HG03103 (cell line): ENCODE measurements at regions not wholly inside any gene's neighbourhood (a gene's known extent, or its start where the extent isn't known, plus 50 kb on each side); places are given as distances from the start of the nearest gene placed in this dataset.

Experiments used
- ATAC-seq: cut with Tn5 transposase; IDR thresholded peaks from one replicate; pipeline ENCODE4 v1.9.1; 2021; ENCODE audit warnings: low read depth; ENCODE audit not compliant: unreplicated experiment

DNA sequence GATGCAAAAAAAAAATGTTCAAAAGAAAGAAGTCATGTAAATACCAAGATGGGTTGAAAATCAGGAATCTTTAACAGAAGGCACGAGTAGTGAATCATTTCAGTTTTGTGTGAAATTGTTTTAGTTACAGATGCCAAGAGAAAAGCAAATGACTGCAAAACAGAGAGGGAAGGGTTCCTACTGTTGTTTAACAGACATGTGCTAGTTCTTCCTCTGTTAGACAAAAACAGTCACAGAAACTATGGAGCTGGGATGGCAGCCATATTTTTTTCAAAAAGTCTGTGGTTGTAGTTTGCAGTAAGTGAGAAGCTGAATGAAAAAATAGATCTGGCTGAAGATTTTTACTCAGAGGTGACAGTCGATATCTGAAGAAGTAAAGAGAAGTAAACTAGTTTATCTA is 511.9 kb downstream of the ZIC1 start:
- ATAC-seq = no peak

DNA sequence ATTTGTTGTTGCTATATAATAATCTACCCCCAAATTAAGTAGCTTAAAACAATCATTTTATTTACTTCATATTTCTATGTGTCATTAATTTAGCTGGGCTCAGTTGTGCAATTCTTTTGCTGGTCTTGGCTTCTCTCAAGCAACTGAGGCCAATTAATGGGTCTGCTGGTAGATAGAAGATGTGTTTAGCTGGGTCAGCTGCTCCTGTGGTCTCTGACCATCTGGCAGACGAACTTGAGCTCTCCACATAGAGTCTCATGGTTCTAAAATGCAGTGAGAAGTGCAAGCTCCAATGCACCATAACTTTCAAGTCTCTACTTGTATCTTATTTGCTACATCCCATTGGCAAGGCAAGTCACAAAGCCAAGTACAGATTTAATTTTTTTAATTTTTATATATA is 515.6 kb downstream of the ZIC1 start:
- no peak for ATAC-seq

DNA sequence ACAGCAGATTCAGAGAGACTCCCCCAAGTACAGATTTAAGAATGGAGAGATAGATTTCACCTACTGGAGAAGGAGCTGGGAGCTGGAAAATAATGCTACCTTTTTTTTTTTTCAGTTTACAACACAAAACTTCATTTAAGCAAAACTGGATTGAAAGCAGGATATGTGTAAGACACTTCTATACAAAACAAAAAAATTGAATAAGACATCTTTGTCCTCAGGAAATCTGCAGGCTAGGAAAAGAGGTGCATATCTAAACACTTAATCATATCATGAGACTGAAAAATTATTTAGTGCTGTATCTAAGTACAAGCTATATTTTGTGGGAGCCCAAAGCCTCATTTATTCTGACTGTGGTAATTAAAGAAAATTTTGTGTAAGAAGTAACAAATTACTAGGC is 516.1 kb downstream of the ZIC1 start:
- ATAC-seq = no peak

DNA sequence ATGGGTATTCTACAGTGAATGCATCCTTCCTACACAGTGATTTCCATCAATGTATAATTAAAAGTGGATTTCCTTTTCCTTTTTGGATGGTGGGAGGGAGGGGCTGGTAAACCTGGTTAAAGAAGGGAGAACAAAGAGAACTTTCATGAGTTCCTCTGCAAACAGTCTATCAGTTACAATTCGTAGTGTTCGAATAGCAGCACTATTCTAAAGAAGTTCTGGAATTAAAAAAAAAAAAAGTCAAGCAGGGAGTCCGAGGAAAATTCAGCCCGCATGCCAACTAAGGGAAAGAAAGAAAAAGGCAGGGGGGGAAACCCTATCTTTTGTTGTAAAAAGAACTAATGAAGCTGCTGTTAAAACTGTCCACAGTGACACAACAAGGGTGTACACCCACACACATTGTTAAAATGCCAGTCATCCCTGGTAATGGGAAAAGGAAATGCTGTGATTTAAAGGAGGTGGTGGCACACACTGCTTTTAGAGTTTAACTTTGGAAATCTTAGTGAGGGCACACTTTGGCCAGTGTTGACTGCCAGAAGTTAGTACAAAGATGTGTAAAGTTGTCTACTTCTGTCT is 521.2 kb downstream of the ZIC1 start:
- ATAC-seq = no peak

DNA sequence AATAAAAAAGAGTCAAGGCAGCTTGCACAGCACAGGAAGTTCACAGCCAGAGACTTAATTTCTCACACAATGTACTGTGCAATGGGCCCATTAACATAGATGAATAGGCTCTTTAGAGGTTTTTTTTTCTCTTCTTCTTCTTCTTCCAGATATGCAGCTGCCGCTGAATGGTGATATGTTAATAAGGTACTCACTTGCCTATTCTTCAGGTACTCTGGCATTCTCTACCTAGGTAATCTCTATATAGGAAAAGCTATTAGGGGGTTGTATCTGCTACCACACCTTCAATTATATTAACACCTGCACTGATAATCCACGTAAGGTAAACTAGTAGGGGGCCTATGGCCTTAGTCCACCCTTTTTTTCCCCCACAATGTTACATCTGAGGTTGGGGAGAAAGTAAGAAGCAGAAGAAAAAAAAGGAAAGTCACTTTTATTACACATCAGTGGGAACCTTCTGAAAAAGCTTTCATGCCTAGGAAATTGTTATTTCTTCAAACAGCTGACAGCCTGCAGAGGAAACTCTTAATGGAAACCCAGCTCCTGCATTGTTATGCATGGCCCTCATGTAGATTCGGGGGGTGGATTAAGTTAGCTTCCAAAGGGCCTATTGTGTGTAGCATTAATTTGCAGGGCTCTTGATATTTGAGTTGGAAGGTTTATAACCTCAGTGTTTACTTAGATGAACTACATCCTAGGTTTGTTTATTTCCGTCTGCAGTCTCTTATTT is 525.5 kb downstream of the ZIC1 start:
- ATAC-seq = no peak

DNA sequence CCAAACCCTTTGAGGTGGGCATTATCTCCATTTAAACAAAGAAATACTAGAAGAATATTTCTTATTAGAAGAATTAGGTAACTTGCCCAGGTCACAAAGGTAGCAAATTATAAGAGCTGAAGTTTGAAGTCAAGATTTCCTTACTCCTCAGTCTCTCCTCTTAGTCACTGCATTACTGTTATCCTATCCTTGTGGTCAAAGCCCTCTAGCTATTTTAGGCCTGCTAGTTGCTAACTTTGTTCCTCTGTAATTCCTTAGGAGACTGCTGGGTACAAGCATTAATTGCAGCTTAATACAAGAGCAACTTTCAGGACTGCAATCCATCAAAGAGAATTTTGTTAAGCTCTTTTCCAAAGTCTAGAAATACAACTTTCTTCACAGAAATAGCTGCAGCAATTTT is 528.2 kb downstream of the ZIC1 start:
- ATAC-seq = no peak

DNA sequence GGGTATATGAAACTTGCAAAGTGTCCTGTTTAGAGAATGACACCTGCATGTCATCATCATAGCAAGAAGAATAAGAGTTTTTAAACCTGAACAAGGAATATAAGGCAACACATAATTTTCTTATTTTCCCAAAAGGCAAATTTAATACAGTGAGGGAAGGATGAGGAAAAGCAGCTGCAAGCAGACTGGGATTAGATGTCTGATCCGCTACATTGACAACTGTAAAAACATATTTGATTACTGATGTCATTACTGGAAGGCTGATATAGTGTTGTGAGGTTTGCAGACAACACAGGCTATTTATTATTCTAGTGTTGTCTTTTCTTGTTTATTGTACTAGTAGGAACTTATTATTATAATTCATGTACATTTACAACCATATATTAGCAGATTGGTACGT is 528.7 kb downstream of the ZIC1 start:
- ATAC-seq = no peak

DNA sequence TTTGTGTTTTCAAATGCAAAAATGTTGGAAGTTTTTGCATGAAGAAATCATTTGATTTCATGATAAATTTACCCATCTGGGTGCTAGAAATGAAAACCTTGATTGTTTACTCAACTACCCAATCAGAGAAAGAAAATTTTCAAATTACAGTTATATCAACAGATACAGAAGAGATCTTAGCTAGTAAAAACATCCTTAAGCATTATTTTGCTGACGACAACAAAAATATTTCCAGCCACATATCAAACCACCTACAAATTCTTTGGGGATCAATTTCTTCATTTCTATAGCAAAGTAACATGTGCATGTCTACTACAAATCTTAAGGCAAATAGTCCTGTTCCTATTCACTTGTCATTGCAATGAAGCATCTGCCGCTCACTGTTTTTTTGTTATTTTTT is 530.3 kb downstream of the ZIC1 start:
- ATAC-seq = no peak

DNA sequence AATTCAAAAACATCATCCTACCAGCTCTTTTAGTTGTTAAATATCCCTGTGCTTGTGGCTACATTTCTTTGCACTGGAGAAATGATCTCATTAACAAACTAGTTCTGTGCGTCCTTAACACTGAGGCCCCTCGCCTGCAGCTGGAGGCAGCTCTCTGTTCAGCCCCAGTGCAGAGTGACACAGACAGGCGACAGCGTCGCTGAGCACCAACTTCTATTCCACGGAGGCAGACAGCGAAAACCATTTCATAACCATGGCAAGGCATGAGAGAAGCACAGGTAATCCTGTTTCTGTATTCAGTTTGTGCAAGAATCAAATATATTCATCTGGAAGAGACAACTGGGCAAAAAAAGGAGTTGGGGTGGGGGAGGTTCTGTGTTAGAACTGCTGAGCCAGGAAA is 530.7 kb downstream of the ZIC1 start:
- no peak for ATAC-seq

DNA sequence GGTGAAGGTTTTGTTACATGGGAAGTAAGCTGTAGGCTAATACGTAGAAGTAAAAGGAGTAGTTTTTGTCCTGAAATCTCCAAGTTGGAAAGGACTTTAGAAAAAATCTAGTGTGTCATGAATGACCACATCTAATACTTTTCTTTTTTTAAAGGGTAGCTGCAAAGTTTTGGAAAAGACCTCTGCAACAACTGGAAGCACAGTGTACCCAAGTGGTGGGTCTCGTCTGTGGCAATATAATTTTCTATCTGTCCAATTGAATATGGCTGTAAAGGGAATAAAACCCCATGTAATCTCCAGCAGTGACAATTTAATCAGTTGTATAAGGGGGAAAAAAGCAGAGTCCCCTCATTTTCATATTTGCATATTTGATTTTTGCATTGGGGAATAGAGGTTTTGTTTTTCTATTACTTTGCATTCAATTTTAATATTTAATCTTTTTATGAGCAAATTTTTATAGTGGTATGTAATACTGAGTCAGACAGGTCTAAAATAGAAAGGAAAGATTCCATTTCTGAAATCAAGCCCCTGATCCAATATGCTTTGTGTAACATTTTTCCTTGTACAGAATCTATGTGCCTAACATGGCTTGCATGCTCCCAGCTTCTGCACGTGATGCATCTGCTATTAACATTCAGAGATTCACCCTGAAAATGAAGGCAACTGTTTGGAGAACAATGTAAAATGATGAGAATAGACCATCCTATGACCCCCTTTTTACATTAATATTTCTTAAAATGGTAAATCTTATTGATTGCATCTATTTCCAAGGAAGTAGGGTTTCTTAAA is 531.4 kb downstream of the ZIC1 start:
- no peak for ATAC-seq

DNA sequence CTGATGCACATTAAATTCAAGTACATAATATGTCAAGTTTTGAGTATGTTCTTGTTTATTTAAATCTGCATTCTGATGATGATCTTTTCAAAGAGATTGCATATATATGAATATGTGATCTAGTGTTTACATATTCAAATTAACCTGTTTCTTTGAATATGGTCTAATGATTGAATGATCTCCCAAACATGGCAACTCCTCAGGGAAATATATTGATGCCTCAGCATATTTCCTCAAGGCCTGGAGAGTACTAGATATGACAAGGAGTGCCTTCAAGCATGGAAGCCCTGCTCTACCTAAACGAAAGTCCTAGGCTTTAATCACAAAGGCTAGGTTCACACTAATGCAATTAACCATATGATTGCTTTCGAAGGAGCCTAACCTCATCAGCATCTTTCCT is 532.8 kb downstream of the ZIC1 start:
- no peak for ATAC-seq

DNA sequence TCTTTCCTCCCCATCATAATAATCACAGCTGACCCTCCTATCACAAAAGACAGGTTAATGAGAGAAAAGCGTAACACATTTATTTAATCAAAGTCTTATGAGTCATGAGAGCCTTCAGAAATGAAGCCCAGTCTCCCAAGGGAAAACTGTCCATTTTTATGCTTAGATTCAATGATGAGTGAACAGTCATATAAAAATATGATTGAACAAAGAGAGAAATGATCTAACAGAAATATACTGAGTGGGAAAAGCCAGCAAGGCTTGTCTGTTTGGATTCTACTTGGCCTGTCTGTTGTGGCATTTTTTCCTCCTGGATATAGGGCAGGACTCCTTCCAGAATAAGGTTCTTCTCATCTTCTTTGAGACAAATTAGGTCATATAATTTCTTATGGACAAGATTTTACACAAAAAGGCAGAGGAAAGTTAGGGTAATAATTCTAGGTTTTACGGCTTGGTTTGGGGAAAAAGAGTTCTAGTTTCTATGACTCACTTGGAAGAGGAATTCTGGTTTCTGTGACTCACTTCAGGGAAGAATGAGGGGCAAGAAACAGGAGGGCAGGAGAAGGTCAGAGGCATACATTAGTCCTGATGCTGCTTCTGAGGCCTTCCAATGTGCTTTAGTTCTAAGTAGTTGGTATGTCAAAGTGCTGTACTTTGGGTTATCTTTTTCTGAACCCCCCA is 534.2 kb downstream of the ZIC1 start:
- ATAC-seq = no peak

DNA sequence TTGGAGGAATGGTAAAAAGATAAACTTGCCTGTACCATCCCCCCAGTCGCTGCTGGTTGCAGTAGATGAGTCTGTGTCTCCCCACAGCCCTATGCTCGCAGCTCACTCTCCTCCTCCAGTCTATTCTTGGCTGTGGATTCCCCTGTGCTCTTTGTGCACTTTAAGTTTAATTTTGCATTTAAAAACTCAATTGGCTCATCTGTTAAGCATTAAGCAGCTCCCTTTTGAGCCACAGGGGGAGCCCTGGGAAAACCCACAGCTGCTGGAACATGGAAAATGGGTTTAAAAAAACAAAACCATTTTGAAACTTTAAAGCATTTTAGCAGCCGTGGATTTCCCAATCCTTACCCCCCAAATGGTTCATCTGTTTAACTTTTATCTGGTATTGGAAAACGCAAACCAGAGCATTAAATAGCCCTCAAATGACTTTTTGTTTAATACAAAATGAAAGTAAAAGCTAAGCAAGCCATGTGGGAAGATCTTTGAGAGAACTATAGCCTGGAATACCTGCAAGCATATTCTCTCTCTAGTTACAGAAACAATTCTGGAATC is 536.9 kb downstream of the ZIC1 start:
- ATAC-seq = no peak

DNA sequence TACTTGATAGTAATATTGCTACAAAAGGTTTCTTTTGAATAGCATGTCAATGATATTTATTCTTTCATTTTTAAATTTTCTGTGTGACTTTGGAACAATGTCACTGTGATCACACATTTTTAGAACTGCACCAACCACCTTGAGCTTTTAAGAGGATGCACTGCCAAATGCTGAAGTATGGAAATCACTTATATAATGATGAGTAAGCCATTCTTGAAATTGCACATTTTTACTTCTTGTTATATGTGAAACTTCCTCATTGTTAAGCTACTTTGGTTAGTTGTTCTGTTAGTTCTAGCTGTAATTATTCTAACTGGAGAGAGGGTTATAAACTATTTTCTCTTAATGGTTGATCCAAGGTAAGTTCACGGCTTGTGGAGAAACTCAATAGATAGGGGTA is 547.5 kb downstream of the ZIC1 start:
- ATAC-seq = no peak

DNA sequence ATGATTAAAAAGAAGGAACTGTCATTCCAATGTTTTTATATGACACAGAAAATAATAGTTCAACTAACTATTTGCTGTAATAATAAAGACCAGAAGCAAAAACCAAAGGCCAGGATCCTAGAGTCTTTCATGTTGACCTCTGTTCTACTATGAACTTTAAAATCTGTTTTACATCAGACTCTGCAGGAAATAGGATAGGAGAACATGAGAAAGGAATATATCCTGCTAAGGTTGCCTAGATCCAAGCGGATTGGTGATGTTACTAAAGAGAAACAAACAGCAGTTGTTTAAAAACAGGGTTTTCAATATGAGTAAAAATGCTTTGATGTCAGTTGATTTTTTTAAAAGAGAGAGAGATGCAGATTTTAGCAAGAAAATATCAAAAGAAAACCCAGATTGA is 549.6 kb downstream of the ZIC1 start:
- ATAC-seq = no peak

DNA sequence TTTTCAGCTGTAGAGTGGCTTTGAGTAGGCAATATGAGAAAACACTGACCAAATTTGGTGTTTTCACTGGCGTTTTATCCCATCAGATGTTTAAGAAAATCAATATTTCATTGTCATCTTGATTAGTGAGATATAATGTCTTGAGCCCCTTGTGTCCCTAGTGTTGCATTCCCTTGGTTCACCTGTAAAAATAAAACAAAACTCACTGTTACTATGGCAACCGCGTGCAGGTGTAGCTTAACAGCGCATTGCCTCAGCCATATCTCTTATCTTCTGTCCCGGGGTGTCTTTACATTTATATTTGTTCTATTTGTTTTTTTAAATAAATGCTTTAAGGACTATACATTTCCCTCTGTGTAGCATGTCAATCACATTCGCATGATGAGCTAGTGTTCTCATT is 551.6 kb downstream of the ZIC1 start:
- ATAC-seq = no peak

DNA sequence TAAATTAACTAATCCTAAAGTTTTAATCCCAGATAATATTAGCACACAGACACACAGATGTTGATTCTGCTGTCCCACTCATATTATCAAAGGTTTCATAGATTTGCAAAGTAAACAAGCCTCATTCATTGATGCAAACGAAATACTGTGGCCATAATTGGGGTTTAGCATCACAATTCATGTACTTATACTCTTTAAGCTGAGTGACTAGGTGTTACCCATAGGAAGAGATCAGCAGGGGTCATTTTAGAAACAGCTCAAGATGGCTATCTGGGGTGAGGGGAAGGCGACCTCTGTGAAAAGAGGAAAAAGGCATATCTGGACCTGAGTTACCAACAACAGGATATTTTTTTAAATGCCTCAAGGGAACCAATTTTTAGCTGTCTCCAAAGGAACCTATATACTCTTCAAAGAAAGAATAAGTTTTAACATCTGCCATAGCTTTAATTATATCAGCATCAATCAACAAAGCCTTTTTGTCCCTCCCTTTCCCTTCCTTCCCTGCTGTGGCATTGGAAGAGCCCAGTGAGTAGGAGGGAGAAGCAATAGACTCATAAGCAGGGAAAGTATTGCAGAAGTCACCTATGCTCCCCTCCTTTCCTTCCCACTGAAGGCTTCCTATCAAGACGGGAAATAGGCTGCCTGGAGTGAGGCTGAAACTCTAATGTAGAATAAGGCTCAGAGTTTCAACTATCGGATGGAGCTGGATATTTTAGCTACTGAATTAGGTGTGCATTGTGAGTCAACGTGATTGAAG is 553.4 kb downstream of the ZIC1 start:
- ATAC-seq = no peak

DNA sequence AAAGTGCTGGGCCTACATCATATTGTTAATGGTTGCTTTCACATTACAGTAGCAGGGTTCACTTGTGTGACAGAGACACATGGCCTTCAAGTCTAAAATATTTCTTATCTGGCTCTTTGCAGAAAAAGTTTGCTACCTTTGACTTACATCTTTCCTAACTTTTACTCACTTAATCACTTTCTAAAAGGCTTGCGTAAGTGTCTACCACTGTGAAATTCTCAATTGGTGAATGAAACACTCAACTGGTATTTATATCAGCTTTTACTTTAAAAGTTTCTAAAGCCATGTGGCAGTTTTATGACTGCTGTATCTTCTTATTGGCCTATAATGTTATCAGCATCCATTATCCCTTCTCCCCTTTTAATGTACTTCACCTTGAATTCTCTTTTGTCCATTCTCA is 554.5 kb downstream of the ZIC1 start:
- ATAC-seq = no peak

DNA sequence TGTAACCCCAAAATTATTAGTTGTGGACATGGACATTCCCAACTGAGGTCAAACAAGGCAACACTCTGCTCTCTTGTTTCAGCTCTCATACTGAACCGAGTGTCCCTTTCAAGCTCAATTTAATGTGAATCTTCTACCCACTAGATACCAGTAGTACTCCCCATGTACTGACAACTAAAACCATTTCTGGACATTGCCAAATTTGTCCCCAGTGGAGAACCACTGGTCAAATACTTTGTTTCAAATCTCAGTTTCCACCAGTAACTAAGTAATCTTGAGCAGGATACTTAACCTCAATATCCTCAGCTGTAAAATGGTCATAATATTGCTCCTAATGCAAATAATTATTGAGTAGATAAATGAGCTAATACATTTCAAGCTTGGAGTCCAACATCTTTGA is 566.0 kb downstream of the ZIC1 start:
- no peak for ATAC-seq

DNA sequence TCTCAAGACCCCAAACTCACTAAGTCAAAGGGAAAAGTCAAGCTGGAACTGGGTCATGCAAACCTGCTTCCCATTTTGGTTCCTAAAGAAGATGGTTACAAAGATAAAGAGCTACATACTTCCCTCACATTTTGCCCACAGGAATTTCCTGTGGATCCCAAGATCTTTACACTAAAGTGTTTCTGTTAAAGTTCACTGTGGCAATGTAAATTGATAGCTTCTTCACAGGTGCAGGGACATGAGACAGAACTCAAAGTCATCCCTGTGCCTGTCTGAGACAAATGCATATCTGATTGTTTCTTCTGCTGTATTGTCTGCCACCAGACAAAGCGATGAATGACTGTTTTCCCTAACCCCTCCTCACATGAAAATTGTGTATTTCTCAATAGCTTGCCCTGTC is 567.8 kb downstream of the ZIC1 start:
- no peak for ATAC-seq
